SK-N-SH treated with all-trans-retinoic acid at 6 μM for 48 hours (cell line): ENCODE measurements at regions not wholly inside any gene's neighbourhood (a gene's known extent, or its start where the extent isn't known, plus 50 kb on each side); places are given as distances from the start of the nearest gene placed in this dataset.

Experiments used
- CSDC2 ChIP-seq: fragments of 250-450 bp; sonication (Bioruptor Pico); IDR thresholded peaks from 2 replicates; pipeline ENCODE4 v1.5.0; 2020; ENCODE audit warnings: mild to moderate bottlenecking, moderate library complexity
- ZFP30 ChIP-seq: fragments of 450-650 bp; formaldehyde crosslinking; IDR thresholded peaks from 2 replicates; pipeline ENCODE4 v1.5.0; 2022; ENCODE audit warnings: mild to moderate bottlenecking, moderate library complexity

GRCh38 chr13:40394304-40394985 is 272.0 kb downstream of the FOXO1 start:
- TF ChIP-seq ZFP30 (CRISPR knock-in tag) (no peak), CSDC2 (no peak)
